ENCODE measurements at regions not wholly inside any gene's neighbourhood (a gene's known extent, or its start where the extent isn't known, plus 50 kb on each side); places are given as distances from the start of the nearest gene placed in this dataset.
"Not testable (repeated sequence)": the region's sequence is repeated elsewhere in the genome, so short reads cannot be mapped to it uniquely, and the experiment has no call there.

- DNase-seq = no peak
These were observed 354.1 kb upstream of the CELF2 start for GRCh38 chr10:10663622-10664021.

- no peak for DNase-seq
These were observed 351.9 kb upstream of the CELF2 start for GRCh38 chr10:10665750-10666149.

GRCh38 chr10:10667466-10667865, 350.2 kb upstream of the CELF2 start:
- DNase-seq = no peak

- DNase-seq = no peak
These were observed 340.7 kb upstream of the CELF2 start for GRCh38 chr10:10676972-10677371.

- DNase-seq = no peak
These were observed 340.2 kb upstream of the CELF2 start for GRCh38 chr10:10677479-10677878.

- DNase-seq = no peak
These were observed 337.2 kb upstream of the CELF2 start for GRCh38 chr10:10680496-10680895.

GRCh38 chr10:10684972-10685371, 332.7 kb upstream of the CELF2 start:
- no peak for DNase-seq

- DNase-seq = no peak
These were observed 332.1 kb upstream of the CELF2 start for GRCh38 chr10:10685566-10685965.

- no peak for DNase-seq
These were observed 329.9 kb upstream of the CELF2 start for GRCh38 chr10:10687751-10688150.

- no peak for DNase-seq
These were observed 318.2 kb upstream of the CELF2 start for GRCh38 chr10:10699427-10699826.

- DNase-seq = no peak
These were observed 316.5 kb upstream of the CELF2 start for GRCh38 chr10:10701084-10701611.

- DNase-seq = no peak
These were observed 315.5 kb upstream of the CELF2 start for GRCh38 chr10:10702211-10702610.

GRCh38 chr10:10703382-10703781, 314.3 kb upstream of the CELF2 start:
- DNase-seq = no peak

GRCh38 chr10:10712155-10712704, 305.4 kb upstream of the CELF2 start:
- DNase-seq = no peak

- DNase-seq = no peak
These were observed 303.3 kb upstream of the CELF2 start for GRCh38 chr10:10714327-10714726.

GRCh38 chr10:10716972-10717371, 300.7 kb upstream of the CELF2 start:
- no peak for DNase-seq

GRCh38 chr10:10722422-10722821, 295.2 kb upstream of the CELF2 start:
- DNase-seq = no peak

- no peak for DNase-seq
These were observed 292.5 kb upstream of the CELF2 start for GRCh38 chr10:10725196-10725595.

GRCh38 chr10:10726101-10726500, 291.6 kb upstream of the CELF2 start:
- DNase-seq = no peak

GRCh38 chr10:10727411-10727810, 290.3 kb upstream of the CELF2 start:
- not testable (repeated sequence) for DNase-seq

GRCh38 chr10:10727812-10728211, 289.9 kb upstream of the CELF2 start:
- DNase-seq = no peak

- no peak for DNase-seq
These were observed 287.1 kb upstream of the CELF2 start for GRCh38 chr10:10730471-10731043.

GRCh38 chr10:10731366-10731765, 286.3 kb upstream of the CELF2 start:
- no peak for DNase-seq

- no peak for DNase-seq
These were observed 283.2 kb upstream of the CELF2 start for GRCh38 chr10:10734356-10735064.
